K562 (cell line): ENCODE measurements at regions not wholly inside any gene's neighbourhood (a gene's known extent, or its start where the extent isn't known, plus 50 kb on each side); places are given as distances from the start of the nearest gene placed in this dataset.

Experiments used
- ATAC-seq: fragments of 200-7000 bp; cut with Tn5 transposase; 3 replicates; pipeline ENCODE4 v1.9.1; 2020; ENCODE audit warnings: moderate library complexity
- BruUV-seq: library from RNA; stranded (reverse); fragments of 400-500 nt; replicated peaks from 2 replicates; lab custom pipeline; 2021; lab: Mats Ljungman, UMichigan
- CTCF ChIA-PET: fragments of 300-600 bp; formaldehyde crosslinking; extraction: SDS; loops from one replicate; lab custom pipeline; 2021; ENCODE audit warnings: low intra/inter-chr PET ratio; lab: Yijun Ruan, JAX
- POLR2A ChIA-PET: fragments of 300-600, 350-650 bp; sonication (Branson Sonifier 250); formaldehyde crosslinking; extraction: SDS; loops from one replicate; lab custom pipeline; 2021; ENCODE audit warnings: antibody characterized with exemption, inconsistent platforms; lab: Yijun Ruan, JAX
- DNase-seq, 4 experiments: peaks; one replicate each; pipeline versions ENCODE4 v3.0.0 to v3.0.0-alpha.2; 2011 to 2018; ENCODE audit warnings: low spot score in 3 of 4, mixed read lengths in 3 of 4; ENCODE audit errors: extremely low read depth in 1 of 4
- FAIRE-seq: peaks from 2 replicates; lab custom pipeline; 2011; peaks lifted over from hg19 to GRCh38; lab: Jason Lieb, UNC
- H2AFZ ChIP-seq: 2 replicates; pipeline ENCODE4 v1.6.0; 2011; ENCODE audit warnings: low read depth, low read length, control low read depth, inconsistent platforms
- H3K27ac ChIP-seq: fragments of 200-600 bp; 3 replicates; pipeline ENCODE4 v1.8.0; 2011; ENCODE audit warnings: low read depth, mild to moderate bottlenecking, control low read depth, inconsistent platforms, low read length, moderate library complexity, mixed read lengths; ENCODE audit errors: extremely low read depth
- H3K27me3 ChIP-seq, 2 experiments: fragments of 300-600 bp in 1 of 2; 2 replicates in 1 of 2; 3 replicates in 1 of 2; pipeline versions ENCODE4 v1.6.0 to v1.8.0; 2011; ENCODE audit warnings: inconsistent platforms in 2 of 2, low read length in 2 of 2, mild to moderate bottlenecking in 1 of 2, mixed read lengths in 1 of 2, moderate library complexity in 1 of 2; ENCODE audit not compliant: control insufficient read depth in 2 of 2, insufficient read depth in 2 of 2
- H3K36me3 ChIP-seq: fragments of 300-600 bp; 3 replicates; pipeline ENCODE4 v1.8.0; 2011; ENCODE audit warnings: mild to moderate bottlenecking, low read length, inconsistent platforms; ENCODE audit not compliant: control insufficient read depth, insufficient read depth
- H3K4me1 ChIP-seq, 2 experiments: fragments of 200-600 bp in 1 of 2; replicated peaks in 1 of 2; 2 replicates in 1 of 2; 3 replicates in 1 of 2; pipeline versions ENCODE4 v1.5.1 to v1.8.0; 2011; ENCODE audit warnings: inconsistent platforms in 2 of 2, low read length in 2 of 2, mild to moderate bottlenecking in 1 of 2, mixed read lengths in 1 of 2, moderate library complexity in 1 of 2; ENCODE audit not compliant: control insufficient read depth in 2 of 2, insufficient read depth in 2 of 2
- H3K4me2 ChIP-seq: 2 replicates; pipeline ENCODE4 v1.6.1; 2011; ENCODE audit warnings: low read length, control low read depth, inconsistent platforms, mixed read lengths; ENCODE audit not compliant: insufficient read depth
- H3K4me3 ChIP-seq: fragments of 200-600 bp; sonication (generic), shearing (Covaris generic); 2 replicates; pipeline ENCODE4 v1.5.1; 2016; ENCODE audit warnings: control low read depth, inconsistent platforms
- H3K79me2 ChIP-seq: fragments of 200-600 bp; 3 replicates; pipeline ENCODE4 v1.8.0; 2011; ENCODE audit warnings: low read length, inconsistent platforms; ENCODE audit not compliant: control insufficient read depth, insufficient read depth
- H3K9ac ChIP-seq, 2 experiments: 2 replicates each; pipeline versions ENCODE4 v1.6.0 to v1.6.1; 2011; ENCODE audit warnings: low read depth in 2 of 2, low read length in 2 of 2, control low read depth in 1 of 2, inconsistent platforms in 1 of 2, mild to moderate bottlenecking in 1 of 2, mixed read lengths in 1 of 2; ENCODE audit not compliant: insufficient read depth in 1 of 2
- H3K9me1 ChIP-seq: one replicate; pipeline ENCODE4 v1.6.0; 2011; ENCODE audit warnings: inconsistent platforms, mild to moderate bottlenecking, low read length, moderate library complexity; ENCODE audit not compliant: control insufficient read depth, insufficient read depth
- H3K9me3 ChIP-seq: replicated peaks from 2 replicates; pipeline ENCODE4 v1.5.1; 2011; ENCODE audit warnings: low read depth, low read length, inconsistent platforms; ENCODE audit not compliant: control insufficient read depth, insufficient read depth
- H4K20me1 ChIP-seq: replicated peaks from 2 replicates; pipeline ENCODE4 v1.6.1; 2011; ENCODE audit warnings: low read length, inconsistent platforms, mixed read lengths; ENCODE audit not compliant: control insufficient read depth, insufficient read depth
- CHCHD3 ChIP-seq: fragments of 250-450 bp; sonication (Bioruptor Pico); IDR thresholded peaks from 2 replicates; pipeline ENCODE4 v2.1.2; 2022; ENCODE audit warnings: mild to moderate bottlenecking
- CREM ChIP-seq: IDR thresholded peaks from 2 replicates; pipeline ENCODE4 v1.6.1; 2014; ENCODE audit warnings: antibody characterized with exemption, low read depth
- DEAF1 ChIP-seq: fragments of 450-650 bp; formaldehyde crosslinking; IDR thresholded peaks from 2 replicates; pipeline ENCODE4 v1.4.0; 2020; ENCODE audit warnings: mild to moderate bottlenecking, moderate library complexity
- IRF1 ChIP-seq: sonication (generic); formaldehyde crosslinking; IDR thresholded peaks from 2 replicates; pipeline ENCODE4 v1.8.0; 2022; ENCODE audit warnings: missing genetic modification reagents, mild to moderate bottlenecking, borderline replicate concordance
- LCOR ChIP-seq: sonication (generic); formaldehyde crosslinking; IDR thresholded peaks from 2 replicates; pipeline ENCODE4 v1.8.0; 2022; ENCODE audit warnings: mild to moderate bottlenecking, missing genetic modification reagents
- MCM7 ChIP-seq, 2 experiments: fragments of 450-650 bp; IDR thresholded peaks; 2 replicates each; pipeline ENCODE4 v1.6.1; 2016 to 2018
- NEUROD1 ChIP-seq: fragments of 150-350 bp; IDR thresholded peaks from 2 replicates; pipeline ENCODE4 v1.6.1; 2014; ENCODE audit warnings: borderline replicate concordance, low read length, low read depth; ENCODE audit not compliant: partially characterized antibody
- NFYB ChIP-seq: IDR thresholded peaks from 2 replicates; pipeline ENCODE4 v1.6.1; 2011; ENCODE audit warnings: mild to moderate bottlenecking, moderate library complexity; ENCODE audit not compliant: insufficient read length; ENCODE audit errors: extremely low read depth
- NR2C2 ChIP-seq, 2 experiments: fragments of 200-800 bp in 1 of 2; sonication (Bioruptor generic) in 1 of 2; sonication (generic) in 1 of 2; formaldehyde crosslinking in 1 of 2; IDR thresholded peaks; 2 replicates each; pipeline versions ENCODE4 v1.6.1 to v1.8.0; 2016 to 2022; ENCODE audit warnings: mild to moderate bottlenecking in 1 of 2, missing compliant biosample characterization in 1 of 2, missing genetic modification characterization in 1 of 2, missing genetic modification reagents in 1 of 2
- PKNOX1 ChIP-seq: fragments of 450-650 bp; IDR thresholded peaks from 2 replicates; pipeline ENCODE4 v1.6.1; 2016
- PML ChIP-seq: IDR thresholded peaks from 2 replicates; pipeline ENCODE4 v1.6.1; 2012; ENCODE audit warnings: low read length, inconsistent platforms
- RAD21 ChIP-seq, 2 experiments: fragments of 250-450 bp in 1 of 2; fragments of 450-650 bp in 1 of 2; sonication (Bioruptor Pico) in 1 of 2; formaldehyde crosslinking in 1 of 2; IDR thresholded peaks in 1 of 2; conservative IDR thresholded peaks in 1 of 2; 2 replicates each; pipeline versions ENCODE4 v1.4.0 to v1.8.0; 2020 to 2022; ENCODE audit warnings: mild to moderate bottlenecking in 2 of 2, moderate library complexity in 1 of 2
- SMAD1 ChIP-seq: fragments of 150-350 bp; IDR thresholded peaks from 2 replicates; pipeline ENCODE4 v1.6.1; 2014; ENCODE audit warnings: low read length, low read depth; ENCODE audit not compliant: partially characterized antibody
- SREBF2 ChIP-seq: sonication (generic); formaldehyde crosslinking; IDR thresholded peaks from 2 replicates; pipeline ENCODE4 v1.4.0; 2020; ENCODE audit warnings: mild to moderate bottlenecking, missing genetic modification reagents
- ZBED1 ChIP-seq: IDR thresholded peaks from 2 replicates; pipeline ENCODE4 v1.6.1; 2014
- ZNF224 ChIP-seq: sonication (generic); formaldehyde crosslinking; IDR thresholded peaks from 2 replicates; pipeline ENCODE4 v1.8.0; 2022; ENCODE audit warnings: mild to moderate bottlenecking, missing genetic modification reagents
- ZNF507 ChIP-seq: conservative IDR thresholded peaks from 2 replicates; pipeline ENCODE4 v1.6.1; 2017; ENCODE audit warnings: missing genetic modification characterization, missing compliant biosample characterization
- whole genome bisulfite sequencing: fragments of 100-300 bp; shearing (Covaris generic); methylation state at CpG from one replicate; pipeline ENCODE4 v1.1.6; 2016; ENCODE audit warnings: low coverage, mixed read lengths; ENCODE audit not compliant: insufficient coverage; ENCODE audit errors: missing lambda C conversion rate; 5-methylcytosine and 5-hydroxymethylcytosine counted together
- in situ Hi-C: fragments of 300-500 bp; cut with MboI; formaldehyde crosslinking; loops from 4 replicates; pipeline ENCODE4 v1.15.0; 2018; ENCODE audit warnings: inconsistent platforms, mixed read lengths
- intact Hi-C: fragments of 100-400 bp; cut with micrococcal nuclease; formaldehyde crosslinking; loops from 2 replicates; pipeline ENCODE4 v1.14.2; 2022

- TF ChIP-seq PKNOX1 (no peak), PML (no peak), ZNF507 (tag) (no peak), RAD21 (CRISPR knock-in tag; conservative IDR thresholded peaks at IDR 0.05 in 1 of 2, IDR thresholded peaks at IDR 0.05 in 1 of 2) (peak; percentile 66 to 71), LCOR (CRISPR knock-in tag) (no peak), DEAF1 (CRISPR knock-in tag) (peak; percentile 30; the same call in 1 of the 2 replicates)
Measured at GRCh38 chr2:204260162-204260877, 285.0 kb upstream of the PARD3B start (continued).

GRCh38 chr2:204260901-204261300 lies 284.4 kb upstream of the PARD3B start:
- intact Hi-C loops: loop anchor here (1.0 to 10.0 kb wide), 3 partner anchors 116 to 1416 kb away; no protein-coding TSS in a partner anchor
- BruUV-seq: no TSS peak
- TF ChIP-seq NR2C2 (CRISPR knock-in tag; IDR thresholded peaks at IDR 0.05): no peak
- TF ChIP-seq NR2C2 (tag; IDR thresholded peaks at IDR 0.05): no peak
- no peak for TF ChIP-seq SREBF2 (CRISPR knock-in tag)
- TF ChIP-seq IRF1 (CRISPR knock-in tag): no peak
- no peak for TF ChIP-seq NEUROD1
- no peak for TF ChIP-seq ZNF224
- TF ChIP-seq MCM7 (IDR thresholded peaks at IDR 0.05): no peak
- TF ChIP-seq SMAD1: no peak
- TF ChIP-seq ZBED1: no peak
- no peak for TF ChIP-seq CHCHD3
- no peak for TF ChIP-seq NFYB
- TF ChIP-seq CREM: no peak

More at GRCh38 chr2:204260901-204261300, 284.4 kb upstream of the PARD3B start:
- Histone ChIP-seq H4K20me1 (no peaks in the 10 kb centered on the region), H3K4me1 (no peaks in the 10 kb centered on the region), H3K36me3 (no peaks in the 10 kb centered on the region), H2AFZ (no peak overlapping the region), H3K9me1 (no peaks in the 10 kb centered on the region), H3K9ac (no peak overlapping the region), H3K27ac (no peak overlapping the region), H3K4me2 (no peak overlapping the region), H3K9me3 (no peaks in the 10 kb centered on the region), H3K4me3 (no peak overlapping the region), H3K27me3 (peaks cover 0 to 7% of the 10 kb centered on the region in 2 experiments; a peak in 2 of 5 replicates), H3K79me2 (no peaks in the 10 kb centered on the region)
- ChIA-PET CTCF (interaction anchor here (1.5 kb wide), 1 partner anchor 430 kb away, joined by 4 read pairs; no protein-coding TSS in a partner anchor), POLR2A (interaction anchor here (0.6 kb wide), 1 partner anchor 492 kb away, joined by 3 read pairs; no protein-coding TSS in a partner anchor)
- DNase-seq: no peak
- in situ Hi-C loops: loop anchor here (25.0 kb wide), 1 partner anchor 1426 kb away; the partner anchor contains the start of gene NRP2
- no peak for FAIRE-seq
- 7% methylated on average over 1 of the region's 2 CpGs for WGBS
- ATAC-seq: no peak
